Hepatocyte (in vitro differentiated cells): ENCODE measurements at regions not wholly inside any gene's neighbourhood (a gene's known extent, or its start where the extent isn't known, plus 50 kb on each side); places are given as distances from the start of the nearest gene placed in this dataset.

Source experiments
- DNase-seq: peaks from one replicate; pipeline ENCODE4 v3.0.0-alpha.2; 2016; ENCODE audit warnings: low spot score
- H2AFZ ChIP-seq: fragments of 200-600 bp; sonication (generic); 2 replicates; pipeline ENCODE4 v1.6.0; 2016; ENCODE audit warnings: antibody characterized with exemption, mild to moderate bottlenecking
- H3K27ac ChIP-seq: fragments of 200-600 bp; sonication (generic); 2 replicates; pipeline ENCODE4 v1.5.1; 2016; ENCODE audit warnings: mild to moderate bottlenecking
- H3K27me3 ChIP-seq: fragments of 200-600 bp; sonication (generic); 2 replicates; pipeline ENCODE4 v1.6.1; 2016
- H3K36me3 ChIP-seq: fragments of 200-600 bp; sonication (generic); replicated peaks from 2 replicates; pipeline ENCODE4 v1.5.1; 2016; ENCODE audit warnings: low read depth; ENCODE audit not compliant: insufficient read depth
- H3K4me1 ChIP-seq: fragments of 200-600 bp; sonication (generic); 2 replicates; pipeline ENCODE4 v1.5.1; 2016; ENCODE audit warnings: mild to moderate bottlenecking, moderate library complexity; ENCODE audit not compliant: insufficient read depth
- H3K4me2 ChIP-seq: fragments of 200-600 bp; sonication (generic); 2 replicates; pipeline ENCODE4 v1.6.0; 2016
- H3K4me3 ChIP-seq: fragments of 200-600 bp; sonication (generic); 2 replicates; pipeline ENCODE4 v1.5.1; 2016; ENCODE audit warnings: mild to moderate bottlenecking
- H3K79me2 ChIP-seq: fragments of 200-600 bp; sonication (generic); 2 replicates; pipeline ENCODE4 v1.6.0; 2017; ENCODE audit warnings: mild to moderate bottlenecking
- H3K9me2 ChIP-seq: fragments of 200-600 bp; sonication (generic); replicated peaks from 2 replicates; pipeline ENCODE4 v1.6.0; 2017; ENCODE audit warnings: mild to moderate bottlenecking; ENCODE audit not compliant: insufficient read depth
- H3K9me3 ChIP-seq: fragments of 200-600 bp; sonication (generic); 2 replicates; pipeline ENCODE4 v1.5.1; 2016; ENCODE audit warnings: low read depth, mild to moderate bottlenecking
- H4K20me1 ChIP-seq: fragments of 200-600 bp; sonication (generic); 2 replicates; pipeline ENCODE4 v1.6.0; 2016; ENCODE audit warnings: mild to moderate bottlenecking; ENCODE audit not compliant: insufficient read depth, poor library complexity, severe bottlenecking
- EZH2 ChIP-seq: fragments of 200-600 bp; sonication (generic); IDR thresholded peaks from 2 replicates; pipeline ENCODE4 v1.6.1; 2016; ENCODE audit warnings: antibody characterized with exemption, mild to moderate bottlenecking, borderline replicate concordance
- EZH2phosphoT487 ChIP-seq: fragments of 200-600 bp; sonication (generic); IDR thresholded peaks from one replicate; pipeline ENCODE4 v1.6.1; 2018; ENCODE audit warnings: antibody characterized with exemption, mild to moderate bottlenecking, low read depth, moderate library complexity; ENCODE audit not compliant: unreplicated experiment, severe bottlenecking
- WGBS: methylation state at CpG from one replicate; pipeline ENCODE4 v1.1.6; 2016; ENCODE audit warnings: low lambda C conversion rate; ENCODE audit errors: missing lambda C conversion rate; 5-methylcytosine and 5-hydroxymethylcytosine counted together
- TF ChIP-seq, protein P1 (sequence below): fragments of 200-600 bp; sonication (generic); IDR thresholded peaks from 2 replicates; pipeline ENCODE4 v1.5.1; 2016; ENCODE audit warnings: antibody characterized with exemption, mild to moderate bottlenecking; ENCODE audit not compliant: poor library complexity

DNA sequence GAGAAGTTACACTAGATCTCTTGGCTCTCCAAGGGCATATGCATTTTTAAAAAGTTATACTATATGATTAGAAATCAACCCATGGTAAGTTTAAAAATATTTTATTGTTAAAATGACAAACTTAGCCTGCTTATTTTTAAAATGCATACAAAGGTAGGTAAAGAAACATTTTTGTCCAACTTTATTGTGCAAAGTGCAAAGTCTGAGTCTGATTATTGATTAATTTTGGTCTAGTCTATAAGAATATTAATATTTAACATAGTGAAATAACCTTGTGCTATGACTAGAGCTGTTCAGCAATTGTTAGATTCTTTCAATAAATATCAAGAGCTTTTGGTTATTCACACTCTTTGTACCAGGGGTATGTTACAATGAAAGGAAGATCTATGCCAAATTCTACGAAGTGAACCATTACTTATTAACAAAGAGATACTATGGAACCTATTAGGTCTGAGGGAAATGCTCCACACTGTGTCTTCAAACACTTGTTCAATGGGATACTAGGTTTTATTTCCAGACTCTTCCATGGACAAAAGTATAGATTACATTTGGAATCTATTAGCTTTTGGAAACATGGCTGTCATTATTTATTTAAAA lies 70.4 kb downstream of the DIPK2A start:
- WGBS: 83% methylated on average over 1 of the region's 1 CpG
- H2AFZ ChIP-seq: no peak overlapping the region
- no peak overlapping the region for H3K27ac ChIP-seq

DNA sequence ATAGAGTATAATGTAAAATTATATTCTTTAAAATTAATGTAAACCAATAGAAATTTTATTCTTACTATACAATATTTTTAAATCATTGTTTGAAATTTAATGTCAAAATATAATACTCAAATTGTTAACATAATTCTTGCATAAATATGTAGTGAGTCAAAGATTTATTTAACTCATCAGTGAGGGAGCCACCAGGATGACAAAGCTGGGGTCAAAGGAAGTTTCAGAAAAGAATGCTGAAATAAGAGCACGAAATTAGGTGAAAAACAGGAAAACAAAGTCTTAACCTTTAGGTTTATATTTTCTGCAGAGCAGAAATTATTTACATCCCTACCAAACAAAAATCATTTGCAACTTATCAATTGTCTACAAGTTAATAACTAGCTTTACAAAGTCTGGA lies 74.1 kb downstream of the DIPK2A start:
- H3K4me1 ChIP-seq: no peaks in the 10 kb centered on the region
- no peak for DNase-seq
- 85% methylated on average over 1 of the region's 1 CpG for WGBS
- H3K9me2 ChIP-seq: no peaks in the 10 kb centered on the region
- H4K20me1 ChIP-seq: no peaks in the 10 kb centered on the region
- H2AFZ ChIP-seq: no peak overlapping the region
- no peaks in the 10 kb centered on the region for H3K79me2 ChIP-seq
- no peak overlapping the region for H3K4me3 ChIP-seq
- H3K36me3 ChIP-seq: no peaks in the 10 kb centered on the region
- no peak overlapping the region for H3K4me2 ChIP-seq
- no peaks in the 10 kb centered on the region for H3K27me3 ChIP-seq
- TF ChIP-seq, protein P1, sequence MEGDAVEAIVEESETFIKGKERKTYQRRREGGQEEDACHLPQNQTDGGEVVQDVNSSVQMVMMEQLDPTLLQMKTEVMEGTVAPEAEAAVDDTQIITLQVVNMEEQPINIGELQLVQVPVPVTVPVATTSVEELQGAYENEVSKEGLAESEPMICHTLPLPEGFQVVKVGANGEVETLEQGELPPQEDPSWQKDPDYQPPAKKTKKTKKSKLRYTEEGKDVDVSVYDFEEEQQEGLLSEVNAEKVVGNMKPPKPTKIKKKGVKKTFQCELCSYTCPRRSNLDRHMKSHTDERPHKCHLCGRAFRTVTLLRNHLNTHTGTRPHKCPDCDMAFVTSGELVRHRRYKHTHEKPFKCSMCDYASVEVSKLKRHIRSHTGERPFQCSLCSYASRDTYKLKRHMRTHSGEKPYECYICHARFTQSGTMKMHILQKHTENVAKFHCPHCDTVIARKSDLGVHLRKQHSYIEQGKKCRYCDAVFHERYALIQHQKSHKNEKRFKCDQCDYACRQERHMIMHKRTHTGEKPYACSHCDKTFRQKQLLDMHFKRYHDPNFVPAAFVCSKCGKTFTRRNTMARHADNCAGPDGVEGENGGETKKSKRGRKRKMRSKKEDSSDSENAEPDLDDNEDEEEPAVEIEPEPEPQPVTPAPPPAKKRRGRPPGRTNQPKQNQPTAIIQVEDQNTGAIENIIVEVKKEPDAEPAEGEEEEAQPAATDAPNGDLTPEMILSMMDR: no peak
- TF ChIP-seq EZH2phosphoT487 (no peak), EZH2 (no peak)
- H3K27ac ChIP-seq: no peak overlapping the region
- H3K9me3 ChIP-seq: no peaks in the 10 kb centered on the region

More for the DNA sequence above, 70.4 kb downstream of the DIPK2A start:
- no peaks in the 10 kb centered on the region for H3K4me1 ChIP-seq
- no peak for TF ChIP-seq EZH2phosphoT487
- no peak for TF ChIP-seq EZH2
- TF ChIP-seq, protein P1: no peak
- no peak for DNase-seq
- H3K4me3 ChIP-seq: no peak overlapping the region
- H3K79me2 ChIP-seq: no peaks in the 10 kb centered on the region
- no peaks in the 10 kb centered on the region for H4K20me1 ChIP-seq
- no peaks in the 10 kb centered on the region for H3K9me2 ChIP-seq
- no peaks in the 10 kb centered on the region for H3K27me3 ChIP-seq
- H3K36me3 ChIP-seq: no peaks in the 10 kb centered on the region
- H3K9me3 ChIP-seq: no peaks in the 10 kb centered on the region
- H3K4me2 ChIP-seq: peak overlapping the region; percentile 23

DNA sequence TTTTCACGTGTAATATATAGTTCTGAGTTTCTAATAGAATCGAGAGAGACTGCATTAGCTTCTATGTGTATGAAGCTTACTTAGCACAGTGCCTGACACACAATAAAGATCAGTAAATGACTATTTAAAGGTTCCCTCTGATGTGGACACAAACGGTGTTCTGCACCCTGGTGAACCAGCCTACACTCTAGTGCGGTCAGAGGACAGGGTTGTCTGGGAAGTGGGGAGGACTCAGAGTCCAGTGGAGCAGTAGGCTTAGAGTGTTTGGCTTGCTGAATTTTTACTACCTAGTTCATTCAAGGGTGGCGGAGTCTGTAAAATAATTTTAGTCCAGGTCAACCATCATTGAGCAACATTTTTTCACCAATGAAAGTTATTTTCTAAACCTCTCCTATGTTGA lies 77.8 kb downstream of the DIPK2A start:
- no peak overlapping the region for H3K4me2 ChIP-seq
- no peaks in the 10 kb centered on the region for H3K4me1 ChIP-seq
- no peak overlapping the region for H3K4me3 ChIP-seq
- 91% methylated on average over 5 of the region's 5 CpGs for WGBS
- H3K27me3 ChIP-seq: no peaks in the 10 kb centered on the region
- no peaks in the 10 kb centered on the region for H3K9me3 ChIP-seq
- H3K79me2 ChIP-seq: no peaks in the 10 kb centered on the region
- no peaks in the 10 kb centered on the region for H3K36me3 ChIP-seq
- H3K9me2 ChIP-seq: no peaks in the 10 kb centered on the region
- no peak overlapping the region for H2AFZ ChIP-seq
- no peak overlapping the region for H3K27ac ChIP-seq
- H4K20me1 ChIP-seq: no peaks in the 10 kb centered on the region
- TF ChIP-seq, protein P1: no peak
- no peak for TF ChIP-seq EZH2phosphoT487
- no peak for DNase-seq

DNA sequence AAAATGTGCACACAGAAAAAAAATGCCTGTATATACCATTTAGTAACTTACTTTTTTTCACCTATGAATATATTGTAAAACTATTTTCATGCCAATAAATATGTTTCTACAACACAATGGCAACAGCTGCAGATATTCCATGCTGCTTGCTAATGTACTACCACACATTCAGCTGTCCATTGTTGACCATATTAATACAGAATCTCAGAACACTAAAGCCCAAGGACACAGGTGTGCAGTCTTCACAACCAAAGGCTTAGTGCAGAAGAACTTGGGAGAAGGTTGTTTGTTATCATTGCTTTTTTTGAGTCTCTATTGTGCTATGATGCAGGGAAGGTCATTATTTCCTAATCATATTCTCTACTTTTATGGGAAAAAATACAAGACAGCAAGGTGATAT lies 79.6 kb downstream of the DIPK2A start:
- Histone ChIP-seq H3K79me2 (no peaks in the 10 kb centered on the region), H3K4me3 (no peak overlapping the region), H3K36me3 (no peaks in the 10 kb centered on the region), H3K9me3 (no peaks in the 10 kb centered on the region), H3K27ac (no peak overlapping the region), H3K27me3 (no peaks in the 10 kb centered on the region), H3K4me1 (no peaks in the 10 kb centered on the region), H3K9me2 (no peaks in the 10 kb centered on the region), H2AFZ (no peak overlapping the region), H3K4me2 (no peak overlapping the region), H4K20me1 (no peaks in the 10 kb centered on the region)
- TF ChIP-seq EZH2: no peak
- TF ChIP-seq EZH2phosphoT487: no peak
- TF ChIP-seq, protein P1: no peak
- DNase-seq: no peak
